PFSK-1 (cell line): ENCODE measurements at regions not wholly inside any gene's neighbourhood (a gene's known extent, or its start where the extent isn't known, plus 50 kb on each side); places are given as distances from the start of the nearest gene placed in this dataset.

Experiments used
- POLR2AphosphoS5 ChIP-seq: IDR thresholded peaks from 2 replicates; pipeline ENCODE4 v1.6.1; 2012; ENCODE audit warnings: low read depth, mild to moderate bottlenecking, control low read depth, low read length, moderate library complexity
- TAF1 ChIP-seq: IDR thresholded peaks from 2 replicates; pipeline ENCODE4 v1.6.1; 2012; ENCODE audit warnings: low read length, control low read depth, borderline replicate concordance; ENCODE audit not compliant: insufficient read depth

DNA sequence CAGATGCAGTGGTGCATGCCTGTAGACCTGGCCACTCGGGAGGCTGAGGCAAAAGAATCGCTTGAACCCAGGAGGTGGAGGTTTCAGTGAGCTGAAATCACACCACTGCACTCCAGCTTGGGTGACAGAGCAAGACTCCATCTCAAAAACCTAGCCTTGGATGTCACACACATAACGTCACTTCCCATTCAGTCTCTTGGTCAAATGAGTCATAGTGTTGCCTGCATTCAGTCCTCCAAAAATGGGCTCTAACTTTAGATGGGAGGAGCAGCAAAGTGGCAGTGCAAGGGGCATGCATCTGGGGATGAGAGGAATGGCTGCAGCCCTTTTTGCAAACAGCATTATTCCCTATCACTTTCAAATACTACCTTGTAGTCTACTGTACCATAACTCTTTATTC, 62.9 kb upstream of the AGBL1 start:
- TF ChIP-seq POLR2AphosphoS5 (no peak), TAF1 (no peak)
